ENCODE measurements at regions not wholly inside any gene's neighbourhood (a gene's known extent, or its start where the extent isn't known, plus 50 kb on each side); places are given as distances from the start of the nearest gene placed in this dataset.

GRCh38 chr16:63628812-63629211 lies 1493.1 kb downstream of the CDH11 start:
- intact Hi-C loops (cut with DNase I), result no loop called here
- TF ChIP-seq POLR2AphosphoS5 (IDR thresholded peaks at IDR 0.05; ENCODE audit: insufficient read depth in 1 of 2, low read depth in 1 of 2) (no peak), CTCF (IDR thresholded peaks at IDR 0.05) (no peak), POLR2A (IDR thresholded peaks at IDR 0.05) (no peak)
- no peaks in the 10 kb centered on the region for H3K4me1 ChIP-seq
- H3K27me3 ChIP-seq, result no peaks in the 10 kb centered on the region
- no peak overlapping the region for H3K27ac ChIP-seq
- no peak for DNase-seq (ENCODE audit: extremely low spot score in 2 of 2)
- no peaks in the 10 kb centered on the region for H3K36me3 ChIP-seq
- no peak overlapping the region for H3K4me3 ChIP-seq
- no peaks in the 10 kb centered on the region for H3K9me3 ChIP-seq

GRCh38 chr16:63625126-63625525 lies 1496.7 kb downstream of the CDH11 start:
- TF ChIP-seq POLR2A (IDR thresholded peaks at IDR 0.05) (no peak), CTCF (IDR thresholded peaks at IDR 0.05) (no peak), POLR2AphosphoS5 (IDR thresholded peaks at IDR 0.05; ENCODE audit: insufficient read depth in 1 of 2, low read depth in 1 of 2) (no peak)
- no peaks in the 10 kb centered on the region for H3K27me3 ChIP-seq
- no peaks in the 10 kb centered on the region for H3K9me3 ChIP-seq
- no peak overlapping the region for H3K4me3 ChIP-seq
- no peaks in the 10 kb centered on the region for H3K4me1 ChIP-seq
- no peak overlapping the region for H3K27ac ChIP-seq
- H3K36me3 ChIP-seq, result no peaks in the 10 kb centered on the region
- intact Hi-C loops (cut with DNase I), result no loop called here
- DNase-seq (ENCODE audit: extremely low spot score in 2 of 2), result no peak

GRCh38 chr16:63623551-63624039 lies 1498.3 kb downstream of the CDH11 start:
- H3K27ac ChIP-seq, result no peak overlapping the region
- intact Hi-C loops (cut with DNase I), result no loop called here
- no peaks in the 10 kb centered on the region for H3K27me3 ChIP-seq
- DNase-seq (ENCODE audit: extremely low spot score in 2 of 2), result no peak
- no peaks in the 10 kb centered on the region for H3K36me3 ChIP-seq
- no peak overlapping the region for H3K4me3 ChIP-seq
- H3K4me1 ChIP-seq, result no peaks in the 10 kb centered on the region
- H3K9me3 ChIP-seq, result no peaks in the 10 kb centered on the region
- TF ChIP-seq CTCF (IDR thresholded peaks at IDR 0.05) (no peak), POLR2A (IDR thresholded peaks at IDR 0.05) (no peak), POLR2AphosphoS5 (IDR thresholded peaks at IDR 0.05; ENCODE audit: insufficient read depth in 1 of 2, low read depth in 1 of 2) (no peak)

- intact Hi-C loops (cut with DNase I), result no loop called here
- Histone ChIP-seq H3K36me3 (no peaks in the 10 kb centered on the region), H3K4me1 (no peaks in the 10 kb centered on the region), H3K27ac (no peak overlapping the region), H3K27me3 (no peaks in the 10 kb centered on the region), H3K9me3 (no peaks in the 10 kb centered on the region), H3K4me3 (no peak overlapping the region)
- DNase-seq (ENCODE audit: extremely low spot score in 2 of 2), result no peak
- TF ChIP-seq POLR2AphosphoS5 (IDR thresholded peaks at IDR 0.05; ENCODE audit: insufficient read depth in 1 of 2, low read depth in 1 of 2) (no peak), POLR2A (IDR thresholded peaks at IDR 0.05) (no peak), CTCF (IDR thresholded peaks at IDR 0.05) (no peak)
Observed at GRCh38 chr16:63618896-63619485, 1502.9 kb downstream of the CDH11 start.

GRCh38 chr16:63617990-63618763 lies 1503.7 kb downstream of the CDH11 start:
- intact Hi-C loops (cut with DNase I), result no loop called here
- Histone ChIP-seq H3K4me1 (no peaks in the 10 kb centered on the region), H3K27ac (no peak overlapping the region), H3K36me3 (no peaks in the 10 kb centered on the region), H3K27me3 (no peaks in the 10 kb centered on the region), H3K4me3 (peak overlapping the region in 1 of 2 donors; percentile 40), H3K9me3 (no peaks in the 10 kb centered on the region)
- TF ChIP-seq CTCF (IDR thresholded peaks at IDR 0.05) (no peak), POLR2A (IDR thresholded peaks at IDR 0.05) (no peak), POLR2AphosphoS5 (IDR thresholded peaks at IDR 0.05; ENCODE audit: insufficient read depth in 1 of 2, low read depth in 1 of 2) (no peak)
- no peak for DNase-seq (ENCODE audit: extremely low spot score in 2 of 2)

All from vagina (tissue), 2 donors.